ENCODE measurements at regions not wholly inside any gene's neighbourhood (a gene's known extent, or its start where the extent isn't known, plus 50 kb on each side); places are given as distances from the start of the nearest gene placed in this dataset.
A peak's percentile ranks its signal among the peaks of the same experiment; 100 is the strongest.

DNA sequence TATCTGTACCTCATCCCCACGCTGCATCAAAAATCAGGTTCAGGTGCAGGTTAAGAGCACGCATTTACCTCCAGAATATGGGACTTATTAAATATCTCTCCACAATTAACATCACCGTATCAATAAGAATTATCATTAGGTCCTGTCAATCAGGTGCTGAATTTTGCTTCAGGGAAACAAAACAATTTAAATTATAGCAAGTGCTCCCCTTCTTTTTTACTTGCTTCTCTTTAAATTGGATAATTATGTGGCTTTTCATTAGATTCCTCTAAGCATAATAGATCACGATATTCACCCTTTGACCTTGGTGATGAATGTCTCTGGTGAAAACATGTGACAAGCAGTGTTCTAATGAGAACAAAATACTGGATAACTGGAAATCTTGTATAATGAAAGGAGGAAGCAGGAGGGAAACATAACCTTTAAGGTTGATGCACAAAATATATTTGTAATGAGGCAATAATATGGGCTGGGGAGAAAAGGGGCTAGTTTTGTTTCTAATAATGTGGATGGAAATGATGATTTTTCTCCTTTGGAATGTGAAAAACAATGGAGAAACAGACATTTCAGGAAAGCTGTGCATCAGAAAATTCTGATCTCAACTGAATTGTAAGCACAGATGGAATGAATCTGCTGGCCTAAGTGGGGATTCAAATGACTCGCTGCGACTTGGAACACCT, 166.9 kb downstream of the SNX10 start:
- DNase-seq (ENCODE audit: low read depth), result no peak

DNA sequence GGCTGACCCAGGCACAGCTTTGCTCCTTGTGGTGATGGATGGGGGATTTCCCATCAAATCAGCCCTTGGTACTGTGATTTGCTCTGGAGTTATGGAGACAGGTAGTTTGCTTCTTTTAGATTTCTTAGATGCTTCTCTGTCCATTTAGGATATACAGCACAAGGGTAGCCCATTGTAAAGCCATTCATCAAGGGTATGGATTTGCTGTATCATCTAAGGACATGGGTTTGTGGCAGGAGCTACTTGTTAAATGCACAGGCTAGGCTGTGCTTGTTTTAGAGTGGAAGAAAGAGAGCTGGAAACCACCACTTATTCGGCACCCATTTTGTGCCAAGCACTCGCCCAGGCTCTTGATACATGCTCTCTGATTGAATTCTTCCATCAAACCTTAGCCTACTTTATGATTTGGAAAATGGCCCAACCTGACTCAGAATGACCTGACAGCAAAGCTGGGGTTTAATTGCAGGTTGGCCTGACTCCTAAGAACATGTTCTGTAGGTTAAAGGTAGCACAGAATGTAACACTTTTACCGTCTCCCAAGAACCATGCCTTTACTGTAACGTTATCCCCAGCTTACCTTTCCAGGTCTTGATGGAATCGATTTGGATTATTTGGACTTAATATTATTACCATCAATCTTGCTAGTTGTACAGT, 168.0 kb downstream of the SNX10 start:
- no peak for DNase-seq (ENCODE audit: low read depth)

DNA sequence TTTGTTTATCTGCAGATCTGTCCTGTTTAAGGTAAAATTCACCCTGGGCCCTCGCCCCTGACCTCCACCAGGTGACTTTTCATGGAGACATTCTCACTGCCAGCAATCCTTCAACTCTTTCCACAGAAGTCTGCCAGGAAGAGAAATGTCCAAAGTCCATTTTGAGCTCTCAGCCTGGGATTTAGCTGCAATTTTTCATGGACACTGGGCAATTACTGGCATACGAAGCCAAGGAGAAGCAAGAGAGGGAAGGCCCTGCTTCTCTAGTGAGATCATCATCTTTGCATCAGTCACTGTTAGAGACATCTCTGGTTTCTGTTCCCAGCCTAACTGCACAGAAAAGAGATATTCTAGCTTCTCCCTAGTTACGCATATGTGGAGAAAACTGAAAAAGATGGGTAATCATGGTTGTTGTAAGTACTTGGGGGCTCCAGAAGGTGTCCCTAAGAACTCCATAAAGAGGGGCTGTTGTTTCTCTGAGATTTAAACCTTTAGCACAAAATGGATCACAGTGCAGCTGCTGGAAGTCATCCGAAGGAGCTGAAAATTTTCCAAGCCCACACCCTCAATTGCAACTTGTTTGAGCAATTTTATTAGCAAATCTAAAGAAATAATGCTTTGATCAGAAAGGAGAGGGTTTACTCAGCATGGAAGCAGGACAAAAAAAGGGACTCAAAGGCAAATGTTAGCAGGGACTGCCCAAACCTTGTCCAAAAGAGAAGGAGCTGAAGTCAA, 168.9 kb downstream of the SNX10 start:
- peak; percentile 33 for DNase-seq (ENCODE audit: low read depth)

DNA sequence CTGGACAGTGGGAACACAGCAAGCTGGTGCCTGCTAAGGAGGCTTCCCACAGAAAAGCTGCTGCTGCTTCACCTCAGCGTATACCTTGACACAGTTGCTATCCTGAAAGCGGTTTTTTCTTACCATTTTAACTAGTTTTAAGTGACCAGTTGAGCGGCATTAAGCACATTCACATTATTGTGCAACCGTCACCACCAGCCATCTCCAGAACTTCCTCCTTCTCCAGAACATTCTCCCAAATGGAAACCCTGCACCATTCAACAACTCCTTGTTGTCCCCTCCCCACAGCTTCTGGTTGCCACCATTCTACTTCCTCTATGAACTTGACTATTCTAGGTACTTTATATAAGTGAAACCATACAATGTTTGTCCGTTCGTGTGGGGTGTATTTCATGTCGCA, 169.9 kb downstream of the SNX10 start:
- DNase-seq (ENCODE audit: low read depth), result no peak

DNA sequence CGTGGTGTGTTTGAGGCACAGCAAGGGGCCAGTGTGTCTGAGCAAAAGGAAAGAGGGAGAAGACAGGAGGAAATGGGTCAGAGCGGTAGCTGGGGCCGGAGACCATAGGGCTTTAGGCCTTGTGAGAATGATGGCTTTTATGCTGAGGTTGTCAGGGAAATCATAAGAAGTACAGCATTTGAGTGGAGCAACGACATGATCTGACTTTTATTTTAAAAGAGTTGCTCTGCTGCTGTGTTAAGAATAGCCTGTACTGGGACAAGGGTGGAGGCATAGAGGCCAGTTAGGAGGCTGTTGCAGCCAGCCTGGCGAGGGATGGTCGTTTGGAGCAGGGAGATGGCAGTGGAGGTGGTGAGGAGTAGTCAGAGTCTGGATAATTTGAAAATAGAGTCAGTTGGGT, 174.3 kb downstream of the SNX10 start:
- DNase-seq (ENCODE audit: low read depth), result no peak

DNA sequence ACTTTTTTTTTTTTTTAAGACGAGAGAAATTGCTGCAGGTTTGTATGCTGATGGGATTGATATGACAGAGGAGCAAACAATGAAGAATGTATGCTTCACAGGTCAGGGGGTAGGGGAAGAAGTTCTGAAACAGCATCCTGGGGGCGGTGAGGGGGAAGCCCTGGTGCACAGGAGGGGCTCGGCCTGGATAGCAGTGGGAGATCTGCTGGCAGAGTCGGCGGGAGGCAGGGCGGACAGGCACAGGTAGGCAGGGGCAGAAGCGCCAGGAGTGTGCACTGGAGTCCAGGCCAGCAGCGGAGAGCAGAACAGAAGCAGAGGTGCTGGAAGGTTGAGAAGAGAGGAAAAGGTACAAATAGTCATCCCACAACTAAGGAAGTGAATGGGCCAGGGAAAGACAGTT, 175.4 kb downstream of the SNX10 start:
- DNase-seq (ENCODE audit: low read depth), result no peak

DNA sequence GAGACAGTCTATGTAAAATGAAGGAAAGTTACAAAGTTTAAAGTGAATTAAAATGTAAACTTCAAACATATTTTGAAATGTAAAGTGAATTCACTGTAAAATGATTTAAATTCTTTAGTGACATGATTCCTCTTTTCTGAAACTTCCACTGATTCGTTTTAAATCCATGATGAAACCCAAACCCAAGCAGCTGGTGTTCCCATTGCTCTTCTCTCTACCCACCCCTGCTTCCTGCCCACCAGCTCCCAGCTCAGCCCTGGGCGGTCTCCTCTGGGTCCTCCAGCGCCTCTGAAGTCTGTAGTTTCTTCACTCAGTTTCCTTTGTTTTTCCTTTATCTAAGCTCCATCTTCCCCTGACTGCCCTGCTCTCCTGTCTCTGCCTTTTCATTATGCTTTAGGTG, 175.9 kb downstream of the SNX10 start:
- no peak for DNase-seq (ENCODE audit: low read depth)

DNA sequence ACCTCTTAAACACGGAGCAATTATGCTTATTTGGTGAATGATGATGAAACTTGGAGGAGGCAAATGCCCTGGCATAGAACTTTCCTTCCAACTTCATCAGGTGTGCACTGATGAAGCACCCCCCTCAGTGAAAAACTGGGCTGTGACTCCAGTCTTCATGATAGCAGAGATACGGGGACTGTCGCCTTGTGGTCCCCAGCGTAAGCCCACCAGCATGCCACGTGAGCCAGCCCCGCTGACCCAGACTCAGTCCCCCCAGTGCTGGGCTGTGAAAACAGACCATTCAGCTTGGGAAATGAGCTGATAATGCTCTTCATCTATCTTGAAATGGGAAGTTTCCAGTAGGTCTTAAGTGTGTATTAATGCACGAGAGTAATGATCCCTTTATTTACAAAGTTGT, 177.0 kb downstream of the SNX10 start:
- DNase-seq (ENCODE audit: low read depth), result no peak

DNA sequence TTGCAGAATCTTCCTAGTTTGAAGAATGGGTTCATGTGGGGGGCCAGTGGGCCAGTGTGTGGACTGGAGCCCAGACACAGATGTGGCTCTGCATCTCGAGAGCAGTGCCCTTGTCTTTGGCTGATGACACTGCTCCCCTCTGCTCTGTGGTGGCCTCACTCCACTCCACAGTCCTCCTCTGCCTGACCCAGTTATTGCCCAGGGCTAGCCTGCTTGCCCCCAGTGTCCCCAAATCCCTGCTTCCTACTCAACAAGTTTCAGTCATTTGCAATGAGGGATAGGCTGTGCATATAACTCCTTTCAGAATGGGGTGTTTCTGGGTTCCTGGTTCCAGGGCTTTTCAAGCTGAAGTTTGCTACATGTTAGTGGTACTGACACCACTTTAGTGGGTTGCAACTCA, 177.5 kb downstream of the SNX10 start:
- no peak for DNase-seq (ENCODE audit: low read depth)

DNA sequence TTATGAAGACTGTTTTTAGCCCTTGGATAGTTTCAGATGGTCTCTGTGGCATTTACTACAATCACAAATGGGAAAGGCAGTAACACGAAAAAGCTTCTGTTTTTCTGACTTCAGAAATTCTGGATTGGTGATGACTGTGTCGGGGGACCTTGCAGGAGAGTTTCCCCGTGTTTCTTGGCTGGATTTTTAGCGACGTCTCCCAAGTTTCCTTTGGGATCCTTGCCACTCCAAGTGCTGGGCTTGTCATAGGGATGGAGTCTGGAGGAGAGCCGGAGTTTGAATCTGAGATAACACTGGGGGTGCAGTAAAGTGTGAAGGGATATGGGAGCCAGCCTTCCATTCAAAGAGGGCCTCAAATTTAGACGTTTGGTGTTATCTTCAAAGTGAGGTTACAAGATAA, 179.0 kb downstream of the SNX10 start:
- DNase-seq (ENCODE audit: low read depth), result no peak

DNA sequence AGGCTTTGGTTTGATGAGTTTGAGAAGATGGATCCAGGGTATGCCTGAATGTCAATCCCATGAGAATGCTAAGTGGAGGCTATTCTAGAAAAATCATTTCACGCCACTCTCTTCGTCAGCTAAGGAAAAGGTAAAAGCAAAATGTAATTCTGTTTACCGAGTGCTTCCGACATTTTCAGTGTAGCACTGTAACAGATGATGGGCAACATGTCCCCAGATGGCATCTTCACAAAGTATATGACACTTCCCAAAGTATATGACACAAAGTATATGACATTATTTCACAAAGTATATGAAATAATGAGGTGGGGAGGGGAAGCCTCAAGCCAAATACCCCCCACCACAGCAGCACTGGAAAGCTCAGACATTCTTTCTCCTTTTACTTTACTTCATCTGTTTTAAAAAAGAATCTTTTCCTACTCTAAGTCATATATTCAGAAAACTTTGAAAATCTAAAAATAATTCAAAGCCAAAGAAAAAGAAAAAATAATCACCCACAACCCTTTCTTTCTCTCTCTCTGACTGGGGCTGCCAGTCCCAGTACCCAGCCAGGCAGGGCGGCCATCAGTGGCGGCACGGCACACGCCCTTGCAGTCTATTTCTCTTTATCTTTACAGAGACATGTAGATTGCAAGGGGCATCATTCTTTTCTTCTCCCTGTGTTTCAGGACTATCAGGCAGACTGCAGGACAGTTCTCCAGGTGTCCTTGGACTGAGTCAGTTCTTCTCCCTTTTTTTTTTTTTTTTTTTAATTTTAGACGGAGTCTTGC, 179.8 kb downstream of the SNX10 start:
- DNase-seq (ENCODE audit: low read depth), result no peak

DNA sequence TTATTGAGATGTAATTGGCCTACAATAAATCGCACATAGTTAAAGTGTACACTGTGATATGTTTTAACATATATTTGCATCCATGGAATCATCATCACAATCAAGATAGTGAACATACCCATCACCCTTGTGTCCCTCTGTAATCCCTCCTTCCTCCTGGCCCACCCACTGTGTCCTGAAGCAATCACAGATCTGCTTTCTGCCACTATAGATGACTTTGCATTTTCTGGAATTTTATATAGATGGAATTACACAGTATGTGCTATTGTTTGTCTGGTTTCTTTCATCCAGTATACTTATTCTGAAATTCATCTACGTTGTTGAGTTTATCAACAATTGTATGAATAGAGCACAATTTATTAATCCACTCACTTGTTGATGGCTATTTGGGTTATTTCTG, 181.3 kb downstream of the SNX10 start:
- DNase-seq (ENCODE audit: low read depth), result no peak

DNA sequence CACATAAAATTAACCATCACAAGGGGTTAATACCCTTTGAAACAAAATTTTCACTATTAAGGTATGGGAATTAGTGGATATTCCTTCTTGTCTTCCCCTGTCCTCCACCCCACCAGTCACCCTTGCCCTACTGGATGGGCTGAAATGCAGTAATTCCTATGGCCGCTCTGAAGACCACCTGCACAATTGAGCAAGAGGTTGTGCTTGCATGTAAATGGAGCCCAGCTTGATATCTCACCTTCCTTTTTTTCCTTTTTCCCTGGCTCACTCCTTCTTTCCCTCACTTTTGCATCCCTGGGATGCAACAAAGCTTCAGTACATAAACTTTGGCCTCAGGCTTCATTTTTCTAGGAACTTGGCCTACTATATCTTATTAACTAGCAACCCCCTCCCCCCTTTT, 184.6 kb downstream of the SNX10 start:
- DNase-seq (ENCODE audit: low read depth), result no peak

DNA sequence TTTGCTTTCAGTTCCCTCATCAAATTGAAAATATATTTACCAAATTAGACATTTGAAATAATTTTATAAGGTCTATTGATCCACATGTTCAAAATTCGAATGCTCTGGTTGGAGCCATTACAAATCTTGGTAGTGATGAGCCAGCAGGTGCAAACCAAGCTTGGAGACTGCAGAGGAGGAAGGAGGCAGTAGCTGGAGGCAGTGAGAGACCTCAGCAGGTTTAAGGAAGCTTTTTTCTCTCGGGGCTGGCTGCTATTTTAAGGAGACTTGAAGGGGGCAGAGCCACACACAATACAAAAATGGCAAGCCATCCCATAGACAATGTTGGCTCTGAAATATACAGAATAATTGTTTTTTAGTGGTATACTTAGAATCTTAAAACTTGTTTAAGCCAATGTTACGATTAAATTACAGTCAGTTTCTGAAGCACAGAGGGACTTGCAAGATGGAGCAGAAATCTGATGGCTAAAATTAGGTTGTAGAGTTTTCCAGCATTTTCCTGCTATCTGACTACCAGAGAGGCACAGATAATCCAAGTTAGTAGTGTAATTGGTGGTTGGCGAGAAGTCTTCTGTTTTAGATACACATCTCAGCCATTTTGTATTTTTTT, 185.8 kb downstream of the SNX10 start:
- no peak for DNase-seq (ENCODE audit: low read depth)

DNA sequence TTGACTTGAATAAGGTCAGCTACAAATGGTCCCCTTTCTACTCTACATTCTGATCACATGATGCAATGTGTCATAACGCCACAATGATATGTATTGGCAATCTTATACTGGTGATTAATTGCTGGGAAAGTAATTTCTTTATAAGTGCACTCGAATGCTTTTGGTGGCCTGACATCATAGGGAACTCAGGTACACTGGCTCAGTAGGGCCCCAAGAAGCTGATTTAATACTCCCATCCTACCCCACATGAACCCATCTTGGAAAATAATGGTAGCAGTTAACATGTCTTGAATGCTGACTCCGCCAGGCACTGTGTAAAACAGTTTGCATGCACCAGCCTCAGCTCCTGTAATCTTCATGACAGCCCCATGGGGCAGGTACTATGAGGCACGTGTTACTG, 186.9 kb downstream of the SNX10 start:
- no peak for DNase-seq (ENCODE audit: low read depth)

DNA sequence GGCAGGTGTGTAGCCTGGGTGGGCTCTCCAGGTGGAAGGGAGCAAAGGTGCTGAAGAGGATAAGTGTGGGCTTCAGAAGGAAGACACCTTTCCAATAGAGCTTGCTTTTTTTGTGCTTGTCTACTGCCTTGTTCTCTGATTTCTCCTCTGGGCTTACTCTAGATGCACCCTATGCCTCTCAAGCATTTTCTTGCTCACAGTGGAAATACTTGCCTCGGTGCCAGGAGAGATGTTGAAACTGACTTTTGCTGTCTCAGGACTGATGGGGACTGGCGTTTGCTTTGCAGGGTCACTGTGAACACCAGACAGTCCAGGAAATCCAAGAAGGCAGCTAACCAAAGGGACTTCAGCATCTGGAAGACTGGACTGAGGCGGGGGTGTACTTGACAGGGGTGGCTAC, 187.9 kb downstream of the SNX10 start:
- DNase-seq (ENCODE audit: low read depth), result no peak

DNA sequence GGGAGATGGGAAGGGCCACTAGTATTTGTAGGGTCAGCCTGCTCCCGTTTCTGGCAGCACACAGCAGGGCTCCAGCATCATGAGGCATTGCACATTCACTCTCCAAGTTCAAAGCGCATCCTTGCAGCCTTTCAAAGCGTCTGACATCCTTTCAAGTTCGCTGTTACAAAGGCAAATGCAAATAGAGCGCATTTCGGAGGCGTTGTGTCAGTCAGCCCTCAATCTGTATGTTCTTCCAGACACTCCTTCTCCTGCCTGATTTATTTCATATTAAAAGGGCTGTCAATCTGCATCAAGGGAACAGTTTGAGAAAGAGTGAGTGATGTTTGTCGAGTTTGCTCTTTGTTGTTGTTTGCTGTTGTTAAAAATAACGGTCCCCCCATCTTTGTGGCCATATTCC, 188.5 kb downstream of the SNX10 start:
- DNase-seq (ENCODE audit: low read depth), result no peak

DNA sequence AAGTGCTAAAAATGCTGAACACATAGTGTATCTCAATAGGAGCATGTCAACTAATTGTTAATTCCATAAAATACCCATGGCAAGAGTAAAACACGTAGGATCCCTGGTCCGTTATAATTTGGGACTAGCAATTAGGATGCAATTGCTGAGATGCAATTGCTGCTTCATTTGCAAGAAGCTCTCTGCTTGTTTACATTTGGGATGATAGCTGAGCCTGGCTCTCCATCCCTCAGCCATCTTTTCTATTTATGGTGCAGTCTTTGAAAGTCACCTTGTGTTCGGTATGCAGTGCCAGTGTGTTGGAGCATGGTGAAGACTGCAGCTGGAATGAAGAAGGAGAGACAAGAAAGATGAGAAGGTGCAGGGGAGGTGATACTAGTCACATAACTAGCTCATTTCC, 191.3 kb downstream of the SNX10 start:
- DNase-seq (ENCODE audit: low read depth), result no peak

DNA sequence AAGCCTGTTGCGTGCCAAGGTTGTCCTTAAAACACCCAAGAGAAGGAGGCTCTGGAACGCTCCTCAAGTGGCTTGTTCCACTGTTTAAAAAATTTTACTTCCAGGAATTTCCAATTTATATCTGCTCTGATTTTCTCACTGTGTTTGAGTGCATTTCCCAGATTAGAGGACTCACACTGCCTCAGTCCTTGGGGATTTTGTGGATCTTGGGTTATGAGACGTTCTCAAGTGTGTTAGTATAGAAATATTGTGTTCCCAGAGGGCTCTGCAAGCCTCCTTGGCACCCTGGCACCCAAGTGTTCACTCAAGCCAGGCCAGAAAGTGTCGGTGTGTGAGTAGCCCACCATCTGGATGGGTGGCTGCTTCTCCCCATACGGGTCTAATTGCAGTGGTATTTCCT, 192.2 kb downstream of the SNX10 start:
- DNase-seq (ENCODE audit: low read depth), result no peak

DNA sequence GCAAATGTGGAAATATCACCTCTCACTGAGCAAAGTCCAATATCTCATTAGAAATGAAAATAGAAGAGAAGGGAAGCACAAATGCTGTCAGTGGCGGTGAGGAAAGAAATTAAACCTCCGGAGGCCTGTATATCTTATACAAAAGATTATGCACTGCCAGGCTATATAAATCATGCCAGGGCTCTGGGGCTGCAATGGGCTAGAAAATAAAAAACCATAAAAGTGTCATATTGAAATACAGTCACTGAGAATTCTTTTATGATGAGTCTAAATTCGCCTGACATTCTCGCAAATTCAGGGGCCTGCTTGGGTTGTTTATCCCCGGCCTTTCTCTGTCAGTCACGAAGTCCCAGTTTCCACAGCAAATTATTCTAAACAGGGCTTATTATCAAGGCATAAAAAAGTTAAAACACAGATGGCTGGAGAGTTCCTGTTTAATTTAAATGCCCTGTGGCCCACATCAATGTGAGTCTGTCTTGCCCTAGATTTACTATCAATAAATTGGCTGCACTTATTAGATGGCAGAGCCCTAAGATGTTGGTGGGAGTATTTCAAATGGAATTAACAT, 193.8 kb downstream of the SNX10 start:
- DNase-seq (ENCODE audit: low read depth), result no peak

DNA sequence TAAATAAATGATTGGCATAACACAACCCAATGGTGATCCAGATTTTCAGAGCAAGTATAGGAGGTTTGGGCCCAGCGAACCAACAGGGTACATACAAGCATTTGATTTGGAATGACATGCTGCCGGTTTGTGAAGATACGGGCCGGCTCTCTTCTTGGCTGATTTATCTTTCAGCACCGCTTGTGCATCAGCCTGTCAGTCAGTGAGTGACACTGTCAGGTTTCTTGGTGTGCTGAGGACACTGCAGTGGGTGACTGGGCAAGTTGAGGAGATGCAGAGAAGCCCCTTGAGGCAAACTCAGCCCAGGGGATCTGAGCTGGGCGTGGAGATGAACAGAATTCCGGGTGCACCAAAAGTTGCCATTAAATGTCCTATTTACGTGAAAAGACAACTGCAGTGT, 194.5 kb downstream of the SNX10 start:
- no peak for DNase-seq (ENCODE audit: low read depth)

All from renal cortical epithelial cell (primary cell).